ENCODE measurements at regions not wholly inside any gene's neighbourhood (a gene's known extent, or its start where the extent isn't known, plus 50 kb on each side); places are given as distances from the start of the nearest gene placed in this dataset.

- TF ChIP-seq CTCF (IDR thresholded peaks at IDR 0.05; ENCODE audit: low read length, missing control alignments) = no peak
- no peak overlapping the region for H3K4me3 ChIP-seq (replicated peaks; ENCODE audit: low read depth, low read length)
- no peak for DNase-seq (ENCODE audit: low read depth)
Observed at GRCh38 chr4:156344397-156344796, 390.7 kb upstream of the CTSO start.

GRCh38 chr4:156336511-156336910 lies 382.8 kb upstream of the CTSO start:
- no peak for DNase-seq (ENCODE audit: low read depth)
- no peak overlapping the region for H3K4me3 ChIP-seq (replicated peaks; ENCODE audit: low read depth, low read length)
- no peak for TF ChIP-seq CTCF (IDR thresholded peaks at IDR 0.05; ENCODE audit: low read length, missing control alignments)

GRCh38 chr4:156335721-156336120 lies 382.1 kb upstream of the CTSO start:
- no peak for TF ChIP-seq CTCF (IDR thresholded peaks at IDR 0.05; ENCODE audit: low read length, missing control alignments)
- no peak for DNase-seq (ENCODE audit: low read depth)
- no peak overlapping the region for H3K4me3 ChIP-seq (replicated peaks; ENCODE audit: low read depth, low read length)

- TF ChIP-seq CTCF (IDR thresholded peaks at IDR 0.05; ENCODE audit: low read length, missing control alignments) = no peak
- no peak overlapping the region for H3K4me3 ChIP-seq (replicated peaks; ENCODE audit: low read depth, low read length)
Observed at GRCh38 chr4:156330436-156331031, 376.9 kb upstream of the CTSO start.

GRCh38 chr4:156329779-156330178 lies 376.1 kb upstream of the CTSO start:
- peak; percentile 44 for DNase-seq (ENCODE audit: low read depth)
- TF ChIP-seq CTCF (IDR thresholded peaks at IDR 0.05; ENCODE audit: low read length, missing control alignments) = no peak
- H3K4me3 ChIP-seq (replicated peaks; ENCODE audit: low read depth, low read length) = no peak overlapping the region

More at GRCh38 chr4:156330436-156331031, 376.9 kb upstream of the CTSO start:
- DNase-seq (ENCODE audit: low read depth) = no peak

- DNase-seq (ENCODE audit: low read depth) = no peak
- TF ChIP-seq CTCF (IDR thresholded peaks at IDR 0.05; ENCODE audit: low read length, missing control alignments) = no peak
- H3K4me3 ChIP-seq (replicated peaks; ENCODE audit: low read depth, low read length) = no peak overlapping the region
Observed at GRCh38 chr4:156328882-156329281, 375.2 kb upstream of the CTSO start.

GRCh38 chr4:156326246-156326645 lies 372.6 kb upstream of the CTSO start:
- TF ChIP-seq CTCF (IDR thresholded peaks at IDR 0.05; ENCODE audit: low read length, missing control alignments) = no peak
- DNase-seq (ENCODE audit: low read depth) = peak; percentile 19

More at GRCh38 chr4:156326246-156326645, 372.6 kb upstream of the CTSO start:
- H3K4me3 ChIP-seq (replicated peaks; ENCODE audit: low read depth, low read length) = no peak overlapping the region

Measured in fibroblast of pulmonary artery (primary cell).